Ovary (tissue), 3 donors: ENCODE measurements at regions not wholly inside any gene's neighbourhood (a gene's known extent, or its start where the extent isn't known, plus 50 kb on each side); places are given as distances from the start of the nearest gene placed in this dataset.
"Not testable (repeated sequence)": the region's sequence is repeated elsewhere in the genome, so short reads cannot be mapped to it uniquely, and the experiment has no call there.

Experiments
- CTCF ChIP-seq, 3 donors: fragments of 450-650 bp in 2 of 3; fragments of 200-600 bp in 1 of 3; IDR thresholded peaks; one replicate each; pipeline versions ENCODE4 v1.5.1 to v1.8.0; 2016 to 2022; ENCODE audit warnings: antibody characterized with exemption in 3 of 3, mild to moderate bottlenecking in 1 of 3
- POLR2A ChIP-seq: fragments of 450-650 bp; IDR thresholded peaks from one replicate; pipeline ENCODE4 v1.6.1; 2017; ENCODE audit warnings: antibody characterized with exemption, mild to moderate bottlenecking, moderate library complexity
- donor health status: DM: no; HTN: no; CAD: no.

- TF ChIP-seq POLR2A; CTCF (IDR thresholded peaks at IDR 0.05): not testable (repeated sequence)
These were observed 150.6 kb downstream of the NBPF8 start for GRCh38 chr1:120565396-120565795.
